ENCODE measurements at regions not wholly inside any gene's neighbourhood (a gene's known extent, or its start where the extent isn't known, plus 50 kb on each side); places are given as distances from the start of the nearest gene placed in this dataset.

DNA sequence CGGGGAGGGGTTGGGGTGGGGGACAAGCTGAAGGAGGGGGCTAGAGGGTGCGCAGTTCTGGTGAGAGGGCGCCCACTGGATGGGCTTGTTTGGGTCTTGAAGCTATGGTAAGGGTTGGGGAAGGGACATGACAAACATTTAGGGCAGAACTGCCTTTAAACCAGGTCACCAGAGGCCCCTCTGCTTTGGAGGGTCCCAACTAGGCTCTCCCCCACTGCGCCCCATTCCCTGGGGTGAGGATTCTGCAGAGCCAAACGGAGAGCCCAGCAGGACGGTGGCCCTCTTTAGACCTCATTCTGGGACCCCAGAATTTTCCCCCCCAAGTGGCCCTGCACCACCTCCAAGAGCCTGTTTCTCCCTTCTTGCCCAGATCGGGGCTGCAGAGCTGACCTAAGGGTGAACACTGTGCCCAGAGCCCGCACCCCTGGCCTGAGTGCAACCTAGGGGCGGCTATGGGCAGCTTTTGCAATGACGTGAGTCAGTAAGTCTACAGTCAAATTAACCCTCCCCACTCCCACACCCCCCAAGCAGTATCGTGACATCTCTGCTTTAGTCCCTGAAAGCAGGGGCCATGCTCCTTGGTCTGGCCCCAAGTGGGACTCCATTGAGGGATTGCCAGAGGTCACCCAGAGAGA is 593.8 kb downstream of the MATN1 start:
- intact Hi-C loops (cut with DNase I; ENCODE audit: low total_unique reads), result no loop called here
- Histone ChIP-seq H3K4me1 (no peaks in the 10 kb centered on the region), H3K4me3 (no peak overlapping the region), H3K27ac (no peak overlapping the region), H3K9me3 (no peaks in the 10 kb centered on the region), H3K36me3 (no peaks in the 10 kb centered on the region), H3K27me3 (peaks cover 0 to 22% of the 10 kb centered on the region in 2 donors)
- TF ChIP-seq, protein P1, sequence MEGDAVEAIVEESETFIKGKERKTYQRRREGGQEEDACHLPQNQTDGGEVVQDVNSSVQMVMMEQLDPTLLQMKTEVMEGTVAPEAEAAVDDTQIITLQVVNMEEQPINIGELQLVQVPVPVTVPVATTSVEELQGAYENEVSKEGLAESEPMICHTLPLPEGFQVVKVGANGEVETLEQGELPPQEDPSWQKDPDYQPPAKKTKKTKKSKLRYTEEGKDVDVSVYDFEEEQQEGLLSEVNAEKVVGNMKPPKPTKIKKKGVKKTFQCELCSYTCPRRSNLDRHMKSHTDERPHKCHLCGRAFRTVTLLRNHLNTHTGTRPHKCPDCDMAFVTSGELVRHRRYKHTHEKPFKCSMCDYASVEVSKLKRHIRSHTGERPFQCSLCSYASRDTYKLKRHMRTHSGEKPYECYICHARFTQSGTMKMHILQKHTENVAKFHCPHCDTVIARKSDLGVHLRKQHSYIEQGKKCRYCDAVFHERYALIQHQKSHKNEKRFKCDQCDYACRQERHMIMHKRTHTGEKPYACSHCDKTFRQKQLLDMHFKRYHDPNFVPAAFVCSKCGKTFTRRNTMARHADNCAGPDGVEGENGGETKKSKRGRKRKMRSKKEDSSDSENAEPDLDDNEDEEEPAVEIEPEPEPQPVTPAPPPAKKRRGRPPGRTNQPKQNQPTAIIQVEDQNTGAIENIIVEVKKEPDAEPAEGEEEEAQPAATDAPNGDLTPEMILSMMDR (IDR thresholded peaks at IDR 0.05), result no peak
- no peak for DNase-seq

DNA sequence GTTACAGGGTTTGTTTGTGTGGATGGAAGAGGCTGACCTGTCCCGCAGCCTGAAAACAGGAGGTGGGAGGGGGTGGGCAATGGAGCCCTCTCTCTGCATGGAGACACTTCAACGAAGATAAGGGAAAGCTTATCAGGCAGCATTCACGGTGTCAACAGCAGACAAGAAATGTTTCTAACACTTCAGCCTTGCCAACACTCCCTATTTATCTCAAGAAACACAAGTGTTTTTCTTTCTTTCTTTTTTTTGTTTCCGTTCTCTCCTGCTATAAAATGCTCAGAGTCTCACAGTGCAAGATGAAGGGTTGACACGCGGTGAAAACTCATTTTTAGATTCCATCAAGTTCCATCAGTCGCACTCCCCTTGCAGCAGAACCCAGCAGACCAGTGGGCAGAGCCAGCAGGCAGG is 594.4 kb downstream of the MATN1 start:
- Histone ChIP-seq H3K27ac (no peak overlapping the region), H3K27me3 (peaks cover 0 to 22% of the 10 kb centered on the region in 2 donors), H3K4me3 (no peak overlapping the region), H3K36me3 (no peaks in the 10 kb centered on the region), H3K4me1 (no peaks in the 10 kb centered on the region), H3K9me3 (no peaks in the 10 kb centered on the region)
- intact Hi-C loops (cut with DNase I; ENCODE audit: low total_unique reads), result no loop called here
- DNase-seq, result no peak
- TF ChIP-seq, protein P1 (IDR thresholded peaks at IDR 0.05), result no peak

DNA sequence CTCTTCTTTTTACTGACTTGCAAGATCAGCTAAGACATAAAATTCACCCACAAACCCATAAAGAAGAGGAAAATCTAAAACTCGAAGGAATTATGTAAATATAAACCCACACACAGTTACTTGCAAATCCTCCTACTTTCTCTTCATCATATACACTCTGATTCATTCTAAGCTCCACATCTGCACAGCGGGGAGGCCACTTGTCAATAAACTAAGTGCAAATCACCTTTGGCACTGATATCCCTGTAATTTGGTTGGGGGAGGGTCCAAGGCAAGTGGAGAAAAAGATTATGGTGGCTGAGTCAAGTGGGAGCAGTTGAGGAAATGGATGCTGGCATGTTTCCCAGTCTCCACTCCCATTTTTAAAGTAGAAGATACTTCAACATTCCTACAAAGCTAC is 596.5 kb downstream of the MATN1 start:
- no peaks in the 10 kb centered on the region for H3K4me1 ChIP-seq
- DNase-seq, result no peak
- TF ChIP-seq, protein P1 (IDR thresholded peaks at IDR 0.05), result no peak
- H3K27ac ChIP-seq, result no peak overlapping the region
- H3K4me3 ChIP-seq, result no peak overlapping the region
- intact Hi-C loops (cut with DNase I; ENCODE audit: low total_unique reads), result no loop called here
- peaks cover 0 to 8% of the 10 kb centered on the region in 2 donors for H3K27me3 ChIP-seq
- H3K9me3 ChIP-seq, result no peaks in the 10 kb centered on the region
- no peaks in the 10 kb centered on the region for H3K36me3 ChIP-seq

DNA sequence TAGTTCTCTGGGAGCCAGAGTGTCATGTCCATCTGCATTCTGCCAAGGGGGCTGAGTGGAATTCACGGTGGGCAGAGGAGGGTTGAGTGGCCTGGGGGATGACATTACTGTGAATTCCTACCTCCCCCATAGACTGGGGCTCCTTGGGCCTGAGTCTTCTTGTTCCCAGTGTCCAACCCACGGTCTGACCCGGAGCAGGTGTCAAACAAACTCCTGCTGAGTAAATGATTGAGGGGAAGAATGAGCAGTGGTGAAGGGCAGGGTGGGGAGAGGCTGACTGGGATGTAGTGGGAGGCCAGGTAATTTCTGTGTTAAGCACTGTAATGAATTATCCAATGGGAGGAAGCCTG is 597.6 kb downstream of the MATN1 start:
- H3K27me3 ChIP-seq, result peaks cover 0 to 2% of the 10 kb centered on the region in 2 donors
- intact Hi-C loops (cut with DNase I; ENCODE audit: low total_unique reads), result no loop called here
- no peak for DNase-seq
- H3K4me1 ChIP-seq, result no peaks in the 10 kb centered on the region
- no peaks in the 10 kb centered on the region for H3K9me3 ChIP-seq
- TF ChIP-seq, protein P1 (IDR thresholded peaks at IDR 0.05), result no peak
- H3K27ac ChIP-seq, result no peak overlapping the region
- no peaks in the 10 kb centered on the region for H3K36me3 ChIP-seq
- no peak overlapping the region for H3K4me3 ChIP-seq

DNA sequence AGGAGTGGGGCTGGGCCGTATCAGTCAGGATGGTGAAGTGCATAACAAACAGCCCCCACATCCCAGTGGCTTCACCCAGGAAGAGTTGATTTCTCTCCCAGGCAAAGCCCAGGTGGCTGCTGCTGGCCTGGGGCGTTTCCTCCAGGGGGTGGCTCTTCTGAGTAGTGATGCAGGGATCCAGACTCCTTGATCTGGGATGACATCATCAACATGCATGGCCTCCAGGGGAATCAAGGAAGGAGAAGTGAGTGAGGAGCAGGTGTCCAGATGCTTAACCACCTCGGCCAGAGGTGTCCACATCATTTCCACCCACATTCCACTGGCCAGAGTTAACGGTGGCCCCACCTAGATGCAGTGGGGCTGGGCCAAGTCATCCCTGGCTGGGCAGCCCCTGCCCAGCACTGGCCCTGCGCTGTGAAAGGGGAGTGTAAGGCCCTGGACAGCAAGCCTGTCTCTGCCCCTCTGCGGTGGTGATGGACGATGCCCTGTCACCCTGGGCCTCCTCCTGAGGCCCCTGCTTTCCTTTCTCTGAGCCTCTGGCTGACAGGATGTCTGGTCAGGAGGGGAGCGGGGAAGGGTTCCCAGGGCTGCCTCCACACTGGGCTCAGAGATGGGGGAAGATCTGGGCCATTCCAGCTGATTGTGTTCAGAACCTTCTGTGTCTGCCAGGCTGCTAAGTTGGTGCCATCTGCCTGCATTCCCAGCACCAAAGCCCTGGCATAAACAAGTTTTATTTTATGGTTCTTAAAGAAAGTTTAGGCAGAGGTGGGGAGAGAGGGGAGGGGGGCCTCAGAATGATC is 598.2 kb downstream of the MATN1 start:
- H3K4me3 ChIP-seq, result no peak overlapping the region
- H3K4me1 ChIP-seq, result no peaks in the 10 kb centered on the region
- H3K36me3 ChIP-seq, result no peaks in the 10 kb centered on the region
- intact Hi-C loops (cut with DNase I; ENCODE audit: low total_unique reads), result no loop called here
- no peaks in the 10 kb centered on the region for H3K9me3 ChIP-seq
- H3K27ac ChIP-seq, result no peak overlapping the region
- no peak for DNase-seq
- TF ChIP-seq, protein P1 (IDR thresholded peaks at IDR 0.05), result no peak
- H3K27me3 ChIP-seq, result peaks cover 0 to 2% of the 10 kb centered on the region in 2 donors

Measured in tibial artery (tissue), 4 donors.